Esophagus muscularis mucosa (tissue), 4 donors: ENCODE measurements at regions not wholly inside any gene's neighbourhood (a gene's known extent, or its start where the extent isn't known, plus 50 kb on each side); places are given as distances from the start of the nearest gene placed in this dataset.

Experiments used
- CTCF ChIP-seq, 3 experiments: fragments of 200-600 bp in 2 of 3; fragments of 450-650 bp in 1 of 3; sonication (generic) in 2 of 3; IDR thresholded peaks; one replicate each; pipeline ENCODE4 v1.5.1; 2017 to 2019; ENCODE audit warnings: antibody characterized with exemption in 3 of 3, mild to moderate bottlenecking in 2 of 3, moderate library complexity in 1 of 3
- EP300 ChIP-seq: sonication (generic); formaldehyde crosslinking; IDR thresholded peaks from one replicate; pipeline ENCODE4 v1.6.1; 2017; ENCODE audit warnings: antibody characterized with exemption
- POLR2A ChIP-seq: fragments of 450-650 bp; IDR thresholded peaks from one replicate; pipeline ENCODE4 v1.6.1; 2017; ENCODE audit warnings: antibody characterized with exemption, moderate library complexity, mild to moderate bottlenecking, low read depth
- POLR2AphosphoS5 ChIP-seq, 2 donors: sonication (generic); formaldehyde crosslinking; IDR thresholded peaks; one replicate each; pipeline ENCODE4 v1.6.1; 2017; ENCODE audit warnings: antibody characterized with exemption in 2 of 2

GRCh38 chr11:15864026-15864805, 492.1 kb downstream of the SOX6 start:
- no peak for TF ChIP-seq EP300
- TF ChIP-seq CTCF (IDR thresholded peaks at IDR 0.05) = no peak
- no peak for TF ChIP-seq POLR2A
- no peak for TF ChIP-seq POLR2AphosphoS5 (IDR thresholded peaks at IDR 0.05)
